Heart right ventricle (tissue), 16 donors: ENCODE measurements at regions not wholly inside any gene's neighbourhood (a gene's known extent, or its start where the extent isn't known, plus 50 kb on each side); places are given as distances from the start of the nearest gene placed in this dataset.

Experiments
- ATAC-seq, 8 donors: fragments of 200-7000 bp; cut with Tn5 transposase; one replicate each; pipeline ENCODE4 v1.9.1; 2020; ENCODE audit warnings: mild to moderate bottlenecking in 8 of 8, moderate library complexity in 8 of 8, moderate number of reproducible peaks in 1 of 8
- DNase-seq, 2 donors: peaks; one replicate each; pipeline ENCODE4 v3.0.0-alpha.2; 2020
- H3K27ac ChIP-seq, 10 donors: fragments of 200-600 bp; sonication (generic) in 2 of 10; one replicate each; pipeline versions ENCODE4 v1.5.0 to v1.8.0; 2020 to 2022; ENCODE audit warnings: mild to moderate bottlenecking in 3 of 10
- H3K27me3 ChIP-seq, 7 donors: fragments of 200-600 bp; one replicate each; pipeline ENCODE4 v1.8.0; 2021 to 2022; ENCODE audit warnings: mild to moderate bottlenecking in 2 of 7
- H3K36me3 ChIP-seq, 9 donors: fragments of 200-600 bp; sonication (generic) in 1 of 9; one replicate each; pipeline versions ENCODE4 v1.5.0 to v1.8.0; 2020 to 2022; ENCODE audit warnings: mild to moderate bottlenecking in 2 of 9
- H3K4me1 ChIP-seq, 9 donors: fragments of 200-600 bp; sonication (generic) in 1 of 9; one replicate each; pipeline versions ENCODE4 v1.5.0 to v1.8.0; 2020 to 2022; ENCODE audit warnings: mild to moderate bottlenecking in 4 of 9
- H3K4me3 ChIP-seq, 10 donors: fragments of 200-600 bp; sonication (generic) in 2 of 10; one replicate each; pipeline versions ENCODE4 v1.5.0 to v1.8.0; 2020 to 2022; ENCODE audit warnings: mild to moderate bottlenecking in 7 of 10, moderate library complexity in 2 of 10
- H3K9me3 ChIP-seq, 11 donors: fragments of 200-600 bp in 10 of 11; sonication (generic) in 2 of 11; one replicate each; pipeline versions ENCODE4 v1.5.0 to v1.8.0; 2013 to 2022; ENCODE audit warnings: mild to moderate bottlenecking in 2 of 11, control low read depth in 1 of 11, moderate library complexity in 1 of 11
- CTCF ChIP-seq, 9 donors: fragments of 200-600 bp; sonication (generic) in 2 of 9; IDR thresholded peaks; one replicate each; pipeline versions ENCODE4 v1.5.0 to v1.8.0; 2021 to 2022; ENCODE audit warnings: antibody characterized with exemption in 9 of 9, mild to moderate bottlenecking in 5 of 9, moderate library complexity in 1 of 9
- WGBS, 2 donors: extraction: QIAGEN DNeasy Blood & Tissue Kit; methylation state at CpG; one replicate each; pipeline ENCODE4 v1.1.7; 2013; ENCODE audit warnings: inconsistent platforms in 1 of 2; 5-methylcytosine and 5-hydroxymethylcytosine counted together
- intact Hi-C, 10 donors: fragments of 100-400 bp; cut with DNase I; formaldehyde crosslinking; loops; one replicate each; pipeline versions ENCODE4 v1.11.1 to v1.14.2; 2022
- donor health status: Arrhythmogenic right ventricular cardiomyopathy.
- donor health status: ischemic (EF 13 %, LVEDD 7.1; RV severe dilation, severe dysfunction).
- donor health status: healthy with polysubstance abuse.
- donor health status: DM: no; HTN: yes; CAD: no.
- donor health status: DM: no; HTN: no; CAD: no.
- donor health status: ischemic (EF 25% LVEDD 6.9; RV normal size, moderate dysfunction).
- donor health status: ischemic (EF 25% LVEDD 5.7; RV mildly dilated, moderate dysfunction).
- donor health status: healthy.
- donor health status: DM: yes; HTN: yes; CAD: no.
- donor health status: Ischemic cardiomyopathy.
- donor health status: ischemic (EF 35%, LVEDD 5.7; RV mildly dilated, moderate dysfunction).
- donor health status: nonischemic (EF 11% LVEDD 7.7; RV severe dilation, severe dysfunction).
- donor health status: DM: yes; HTN: yes; CAD: no.
- donor health status: PGD.
- donor health status: ischemic (EF 29% LVEDD 5.4; RV normal size, mild dysfunction).
- donor health status: nonischemic (EF 23%, LVEDD 6.1; RV moderate dilation, normal function).

- Histone ChIP-seq H3K36me3 (no peaks in the 10 kb centered on the region), H3K27ac (no peak overlapping the region), H3K9me3 (no peaks in the 10 kb centered on the region), H3K4me3 (no peak overlapping the region), H3K27me3 (peaks cover 0 to 6% (median 0%) of the 10 kb centered on the region in 7 donors), H3K4me1 (peaks cover 0 to 6% (median 0%) of the 10 kb centered on the region in 9 donors)
- no peak for TF ChIP-seq CTCF (IDR thresholded peaks at IDR 0.05)
- ATAC-seq (no peak), DNase-seq (no peak)
- intact Hi-C loops: loop anchor here in 5 of 10 donors (2.0 to 10.0 kb wide), 4 partner anchors 346 to 356 kb away; no protein-coding TSS in a partner anchor
These were observed 62.9 kb upstream of the FBXO28 start for GRCh38 chr1:224051086-224051406.

- H3K27me3 ChIP-seq: peaks cover 0 to 4% (median 0%) of the 10 kb centered on the region in 7 donors
- ATAC-seq (no peak), DNase-seq (no peak)
- peaks cover 0 to 6% (median 0%) of the 10 kb centered on the region in 9 donors for H3K4me1 ChIP-seq
- no peak overlapping the region for H3K4me3 ChIP-seq
- H3K9me3 ChIP-seq: no peaks in the 10 kb centered on the region
- WGBS, 2 donors: 85 to 86% methylated on average over 2 of the region's 2 CpGs
- intact Hi-C loops: no loop called here
- TF ChIP-seq CTCF (IDR thresholded peaks at IDR 0.05): no peak
- no peaks in the 10 kb centered on the region for H3K36me3 ChIP-seq
- no peak overlapping the region for H3K27ac ChIP-seq
These were observed 66.4 kb upstream of the FBXO28 start for GRCh38 chr1:224047538-224047937.

- H3K4me3 ChIP-seq: no peak overlapping the region
- no peak for ATAC-seq
- no peak for DNase-seq
- intact Hi-C loops: no loop called here
- no peak for TF ChIP-seq CTCF (IDR thresholded peaks at IDR 0.05)
- no peaks in the 10 kb centered on the region for H3K9me3 ChIP-seq
- no peak overlapping the region for H3K27ac ChIP-seq
- peaks cover 0 to 1% (median 0%) of the 10 kb centered on the region in 9 donors for H3K4me1 ChIP-seq
- WGBS, 2 donors: 72 to 79% methylated on average over 7 of the region's 7 CpGs
- H3K36me3 ChIP-seq: no peaks in the 10 kb centered on the region
- peaks cover 0 to 9% (median 0%) of the 10 kb centered on the region in 7 donors for H3K27me3 ChIP-seq
These were observed 68.4 kb upstream of the FBXO28 start for GRCh38 chr1:224045556-224045955.

- no peaks in the 10 kb centered on the region for H3K9me3 ChIP-seq
- ATAC-seq: no peak
These were observed 69.5 kb upstream of the FBXO28 start for GRCh38 chr1:224044420-224044819.

More at GRCh38 chr1:224044420-224044819, 69.5 kb upstream of the FBXO28 start:
- 94 to 97% methylated on average over 4 of the region's 4 CpGs for WGBS, 2 donors
- TF ChIP-seq CTCF (IDR thresholded peaks at IDR 0.05): no peak
- intact Hi-C loops: no loop called here
- DNase-seq: no peak
- peaks cover 0 to 9% (median 0%) of the 10 kb centered on the region in 7 donors for H3K27me3 ChIP-seq
- H3K27ac ChIP-seq: no peak overlapping the region
- H3K36me3 ChIP-seq: no peaks in the 10 kb centered on the region
- H3K4me1 ChIP-seq: no peaks in the 10 kb centered on the region
- no peak overlapping the region for H3K4me3 ChIP-seq
